DOHH2 (cell line): ENCODE measurements at regions not wholly inside any gene's neighbourhood (a gene's known extent, or its start where the extent isn't known, plus 50 kb on each side); places are given as distances from the start of the nearest gene placed in this dataset.

Experiments used
- H3F3A ChIP-seq: fragments of 200-600 bp; sonication (generic), shearing (Covaris generic); 2 replicates; pipeline ENCODE4 v1.6.0; 2016; ENCODE audit warnings: antibody characterized with exemption, mild to moderate bottlenecking; ENCODE audit not compliant: control insufficient read depth, insufficient read depth
- H3K27ac ChIP-seq: fragments of 200-600 bp; sonication (generic); 2 replicates; pipeline ENCODE4 v1.5.1; 2014; ENCODE audit warnings: low read depth, mild to moderate bottlenecking, low read length, moderate library complexity
- H3K27me3 ChIP-seq: fragments of 200-600 bp; sonication (generic); 2 replicates; pipeline ENCODE4 v1.6.1; 2014; ENCODE audit warnings: mild to moderate bottlenecking, low read length, mixed read lengths; ENCODE audit not compliant: control insufficient read depth
- H3K36me3 ChIP-seq: fragments of 200-600 bp; sonication (generic); 2 replicates; pipeline ENCODE4 v1.6.1; 2014; ENCODE audit warnings: mild to moderate bottlenecking, low read length, moderate library complexity, mixed read lengths; ENCODE audit not compliant: control insufficient read depth
- H3K4me1 ChIP-seq: fragments of 200-600 bp; sonication (generic); 2 replicates; pipeline ENCODE4 v1.6.1; 2014; ENCODE audit warnings: mild to moderate bottlenecking, low read length, mixed read lengths; ENCODE audit not compliant: control insufficient read depth
- H3K4me2 ChIP-seq: fragments of 200-600 bp; sonication (generic); 2 replicates; pipeline ENCODE4 v1.6.0; 2014; ENCODE audit warnings: mild to moderate bottlenecking, low read length, moderate library complexity
- H3K4me3 ChIP-seq: fragments of 200-600 bp; sonication (generic); 2 replicates; pipeline ENCODE4 v1.5.1; 2014; ENCODE audit warnings: mild to moderate bottlenecking, low read length, mixed read lengths
- H3K79me2 ChIP-seq: fragments of 200-600 bp; sonication (generic); 2 replicates; pipeline ENCODE4 v1.6.1; 2014; ENCODE audit warnings: mild to moderate bottlenecking, low read length, mixed read lengths; ENCODE audit not compliant: control insufficient read depth
- H3K9me2 ChIP-seq: fragments of 200-600 bp; sonication (generic); replicated peaks from 2 replicates; pipeline ENCODE4 v1.6.1; 2014; ENCODE audit warnings: mild to moderate bottlenecking, low read length, mixed read lengths; ENCODE audit not compliant: control insufficient read depth
- H3K9me3 ChIP-seq: fragments of 200-600 bp; sonication (generic); 2 replicates; pipeline ENCODE4 v1.6.1; 2014; ENCODE audit warnings: antibody characterized with exemption, low read length, mixed read lengths; ENCODE audit not compliant: control insufficient read depth, insufficient read depth
- H4K20me1 ChIP-seq: fragments of 200-600 bp; sonication (generic); 2 replicates; pipeline ENCODE4 v1.6.0; 2014; ENCODE audit warnings: low read depth, mild to moderate bottlenecking, antibody characterized with exemption, low read length, moderate library complexity; ENCODE audit not compliant: control insufficient read depth, insufficient read depth
- EZH2phosphoT487 ChIP-seq: fragments of 200-600 bp; sonication (generic); IDR thresholded peaks from 2 replicates; pipeline ENCODE4 v1.6.1; 2017; ENCODE audit warnings: borderline replicate concordance, mild to moderate bottlenecking, antibody characterized with exemption, low read length, moderate library complexity, mixed read lengths
- TF ChIP-seq, protein P1 (sequence below): fragments of 200-600 bp; sonication (generic); IDR thresholded peaks from one replicate; pipeline ENCODE4 v1.5.1; 2014; ENCODE audit warnings: antibody characterized with exemption, mild to moderate bottlenecking, low read depth, low read length; ENCODE audit not compliant: poor library complexity, severe bottlenecking

DNA sequence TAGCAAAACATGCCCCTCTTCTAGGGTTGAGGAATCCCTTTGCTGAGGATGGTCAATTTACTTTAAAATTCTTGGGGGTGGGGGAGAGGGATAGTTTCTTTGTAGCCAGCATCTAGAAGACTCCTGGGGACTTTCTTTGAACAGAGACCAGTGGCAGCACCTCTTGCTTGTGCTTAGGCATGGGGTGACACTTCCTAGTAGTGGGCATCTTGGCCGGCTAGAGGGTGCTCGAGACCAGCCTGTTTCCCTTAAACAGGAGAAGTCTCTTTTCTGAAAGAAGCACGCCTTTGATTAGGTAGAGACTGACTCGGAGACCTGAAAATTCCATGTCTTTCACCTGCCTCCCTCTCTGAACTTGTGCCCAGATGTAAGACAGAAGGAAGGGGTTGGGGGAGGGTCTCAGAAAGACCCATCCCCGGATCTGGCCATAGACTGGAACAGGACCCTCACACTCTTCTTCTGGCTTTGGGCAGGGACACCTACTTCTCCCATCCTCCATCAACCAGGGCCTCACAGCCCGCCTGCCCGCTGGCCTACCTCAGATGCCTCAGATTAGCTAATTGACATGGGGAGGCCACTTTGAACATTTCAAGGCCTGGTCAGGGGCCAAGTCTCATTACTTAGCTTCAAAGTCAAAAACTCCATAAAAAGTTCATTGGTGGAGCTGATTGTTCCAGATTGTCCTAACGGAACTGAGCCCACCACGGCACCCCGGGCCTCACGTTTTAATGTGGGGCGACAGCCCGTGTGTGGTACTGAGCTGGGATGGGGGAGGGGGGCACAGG is 172.2 kb downstream of the CDC5L start:
- no peaks in the 10 kb centered on the region for H3K9me3 ChIP-seq
- H3K9me2 ChIP-seq: no peaks in the 10 kb centered on the region
- no peak overlapping the region for H3K27ac ChIP-seq
- no peaks in the 10 kb centered on the region for H3K36me3 ChIP-seq
- TF ChIP-seq, protein P1, sequence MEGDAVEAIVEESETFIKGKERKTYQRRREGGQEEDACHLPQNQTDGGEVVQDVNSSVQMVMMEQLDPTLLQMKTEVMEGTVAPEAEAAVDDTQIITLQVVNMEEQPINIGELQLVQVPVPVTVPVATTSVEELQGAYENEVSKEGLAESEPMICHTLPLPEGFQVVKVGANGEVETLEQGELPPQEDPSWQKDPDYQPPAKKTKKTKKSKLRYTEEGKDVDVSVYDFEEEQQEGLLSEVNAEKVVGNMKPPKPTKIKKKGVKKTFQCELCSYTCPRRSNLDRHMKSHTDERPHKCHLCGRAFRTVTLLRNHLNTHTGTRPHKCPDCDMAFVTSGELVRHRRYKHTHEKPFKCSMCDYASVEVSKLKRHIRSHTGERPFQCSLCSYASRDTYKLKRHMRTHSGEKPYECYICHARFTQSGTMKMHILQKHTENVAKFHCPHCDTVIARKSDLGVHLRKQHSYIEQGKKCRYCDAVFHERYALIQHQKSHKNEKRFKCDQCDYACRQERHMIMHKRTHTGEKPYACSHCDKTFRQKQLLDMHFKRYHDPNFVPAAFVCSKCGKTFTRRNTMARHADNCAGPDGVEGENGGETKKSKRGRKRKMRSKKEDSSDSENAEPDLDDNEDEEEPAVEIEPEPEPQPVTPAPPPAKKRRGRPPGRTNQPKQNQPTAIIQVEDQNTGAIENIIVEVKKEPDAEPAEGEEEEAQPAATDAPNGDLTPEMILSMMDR: no peak
- TF ChIP-seq EZH2phosphoT487: no peak
- H4K20me1 ChIP-seq: no peaks in the 10 kb centered on the region
- no peaks in the 10 kb centered on the region for H3K4me1 ChIP-seq
- no peaks in the 10 kb centered on the region for H3F3A ChIP-seq
- no peak overlapping the region for H3K4me2 ChIP-seq
- H3K4me3 ChIP-seq: no peak overlapping the region
- peaks cover 18% of the 10 kb centered on the region for H3K27me3 ChIP-seq
- H3K79me2 ChIP-seq: no peaks in the 10 kb centered on the region

DNA sequence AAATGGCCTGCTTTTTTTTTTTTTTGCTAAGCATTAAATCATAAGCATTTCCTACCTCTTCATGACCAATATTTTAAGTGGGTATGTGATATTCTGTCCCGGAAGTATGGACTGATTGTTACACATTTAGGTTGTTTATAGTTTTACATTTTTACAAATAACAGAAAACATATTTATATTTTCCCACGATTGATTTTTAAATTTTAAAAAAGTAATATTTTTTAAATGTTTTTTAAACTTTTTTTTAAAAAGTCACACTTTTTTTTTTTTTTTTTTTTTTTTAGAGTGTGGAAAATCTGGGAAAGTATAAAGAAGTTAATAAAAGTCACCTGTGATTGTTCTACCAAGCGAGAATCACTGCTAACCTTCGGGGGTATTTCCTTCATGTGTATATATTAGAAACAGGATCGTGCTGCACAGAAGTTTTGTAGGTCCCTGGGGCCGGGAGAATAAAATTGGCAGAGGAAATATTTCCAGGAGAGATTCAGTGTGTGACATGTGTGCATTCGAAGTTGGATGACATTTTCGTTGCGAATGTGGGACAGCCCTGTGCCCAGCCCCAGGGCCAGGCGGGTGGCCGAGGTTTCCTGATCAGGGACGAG is 173.1 kb downstream of the CDC5L start:
- peaks cover 18% of the 10 kb centered on the region for H3K27me3 ChIP-seq
- H3K4me2 ChIP-seq: no peak overlapping the region
- no peaks in the 10 kb centered on the region for H3K4me1 ChIP-seq
- no peaks in the 10 kb centered on the region for H3F3A ChIP-seq
- no peak overlapping the region for H3K27ac ChIP-seq
- no peaks in the 10 kb centered on the region for H3K9me2 ChIP-seq
- H3K4me3 ChIP-seq: no peak overlapping the region
- no peaks in the 10 kb centered on the region for H3K79me2 ChIP-seq
- TF ChIP-seq EZH2phosphoT487: no peak
- TF ChIP-seq, protein P1: no peak
- no peaks in the 10 kb centered on the region for H3K9me3 ChIP-seq
- no peaks in the 10 kb centered on the region for H3K36me3 ChIP-seq
- H4K20me1 ChIP-seq: no peaks in the 10 kb centered on the region

DNA sequence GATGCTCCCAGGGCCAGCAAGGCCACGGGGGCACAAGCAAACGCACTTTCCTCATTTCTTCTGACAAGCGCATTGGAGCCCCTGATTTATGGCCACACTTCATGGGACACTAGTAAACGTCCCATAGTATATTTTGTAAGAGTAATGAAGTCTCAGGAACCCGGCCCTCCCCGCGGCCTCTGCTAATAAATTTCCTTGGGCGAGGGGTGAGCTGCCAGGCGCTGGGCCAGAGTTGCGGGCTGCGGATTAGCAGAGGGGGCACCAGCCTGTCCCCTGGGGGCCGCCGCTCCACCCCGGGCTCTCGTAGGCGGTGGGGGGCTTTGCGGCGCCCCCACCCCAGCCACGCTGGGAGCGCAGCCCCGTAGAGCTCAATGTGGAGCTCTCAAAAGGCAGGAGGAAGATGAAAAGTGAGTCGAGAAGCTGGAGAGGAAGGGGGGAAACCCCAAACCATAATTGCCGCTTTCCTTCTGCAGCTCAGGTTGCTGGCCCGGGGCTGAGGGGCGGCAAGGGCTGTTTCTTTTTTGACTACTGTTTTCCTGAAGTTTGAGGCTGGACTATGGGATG is 173.6 kb downstream of the CDC5L start:
- no peaks in the 10 kb centered on the region for H3K36me3 ChIP-seq
- H3K27ac ChIP-seq: no peak overlapping the region
- no peaks in the 10 kb centered on the region for H4K20me1 ChIP-seq
- TF ChIP-seq, protein P1: no peak
- no peak for TF ChIP-seq EZH2phosphoT487
- peaks cover 18% of the 10 kb centered on the region for H3K27me3 ChIP-seq
- H3F3A ChIP-seq: no peaks in the 10 kb centered on the region
- no peaks in the 10 kb centered on the region for H3K4me1 ChIP-seq
- no peaks in the 10 kb centered on the region for H3K9me2 ChIP-seq
- H3K79me2 ChIP-seq: no peaks in the 10 kb centered on the region
- H3K4me3 ChIP-seq: no peak overlapping the region
- no peaks in the 10 kb centered on the region for H3K9me3 ChIP-seq
- no peak overlapping the region for H3K4me2 ChIP-seq
